ENCODE measurements at regions not wholly inside any gene's neighbourhood (a gene's known extent, or its start where the extent isn't known, plus 50 kb on each side); places are given as distances from the start of the nearest gene placed in this dataset.
"Not testable (repeated sequence)": the region's sequence is repeated elsewhere in the genome, so short reads cannot be mapped to it uniquely, and the experiment has no call there.

DNA sequence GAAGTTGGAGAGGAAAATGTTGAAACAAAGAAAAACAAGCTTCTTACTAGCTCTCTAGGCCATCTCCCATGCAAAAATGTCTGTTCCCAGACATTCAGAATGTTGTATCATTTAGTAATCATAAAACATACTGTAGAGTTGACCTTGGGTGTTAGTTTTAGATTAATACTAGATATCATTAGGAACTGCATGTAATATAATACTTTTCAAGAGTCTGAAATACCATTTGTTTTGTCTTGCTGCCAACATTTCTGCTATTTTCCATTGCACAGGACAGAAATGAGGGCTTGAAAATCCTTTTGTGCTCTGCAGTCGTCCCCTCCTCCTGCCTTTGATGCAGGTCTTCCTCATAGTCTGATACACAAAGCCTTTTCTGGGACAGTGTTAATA, 89.5 kb upstream of the RBMS1 start:
- peak; percentile 22 to 41 (median 31) for DNase-seq (ENCODE audit: low read depth in 4 of 4, low spot score in 3 of 4)

- DNase-seq (ENCODE audit: low read depth in 4 of 4, low spot score in 3 of 4): no peak
These were observed 90.4 kb upstream of the RBMS1 start for GRCh38 chr2:160583813-160584537.

DNA sequence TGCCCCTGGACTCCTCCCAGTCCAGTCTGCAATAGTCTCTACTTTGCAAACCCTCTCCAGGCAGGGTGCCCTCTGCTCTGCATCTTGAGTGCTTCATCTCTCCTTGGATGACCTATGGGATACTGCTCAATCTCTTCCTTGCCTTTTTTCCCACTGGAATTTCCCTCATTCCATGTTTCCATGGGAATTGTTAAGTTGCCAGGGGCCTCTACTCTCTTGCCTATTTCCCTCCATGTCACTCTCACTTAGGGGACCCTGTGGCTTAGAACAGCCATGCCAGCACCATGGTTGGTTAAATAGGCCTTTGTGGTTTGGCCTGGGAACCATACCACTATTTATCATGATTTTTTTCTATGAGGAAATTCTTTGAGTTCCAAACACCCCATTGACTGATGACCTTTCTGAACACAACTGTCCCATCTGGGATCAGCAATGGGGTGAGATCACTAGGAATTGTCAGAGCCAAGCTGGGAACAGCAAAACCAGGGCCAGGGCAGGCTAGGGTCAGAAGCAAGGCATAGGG, 91.4 kb upstream of the RBMS1 start:
- no peak for DNase-seq (ENCODE audit: low read depth in 4 of 4, low spot score in 3 of 4)

GRCh38 chr2:160590664-160591063, 97.1 kb upstream of the RBMS1 start:
- no peak for DNase-seq (ENCODE audit: low read depth in 4 of 4, low spot score in 3 of 4)

GRCh38 chr2:160592401-160592800, 98.8 kb upstream of the RBMS1 start:
- no peak for DNase-seq (ENCODE audit: low read depth in 4 of 4, low spot score in 3 of 4)

DNA sequence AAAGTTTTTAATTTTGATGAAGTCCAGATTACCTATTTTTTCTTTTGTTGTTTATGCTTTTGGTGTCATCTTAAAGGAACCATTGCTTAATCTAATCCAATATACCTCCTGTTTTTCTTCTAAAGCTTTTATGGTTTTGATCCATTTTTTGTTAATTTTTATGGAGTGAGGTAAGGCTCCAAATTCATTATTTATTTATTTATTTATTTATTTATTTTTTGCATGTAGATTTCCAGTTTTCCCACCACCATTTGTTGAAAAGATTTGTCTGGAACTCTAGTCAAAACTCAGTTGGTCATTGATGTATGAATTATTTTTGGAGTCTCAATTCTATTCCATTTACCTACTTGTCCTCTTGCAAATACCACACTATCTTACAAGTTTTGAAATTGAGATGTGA, 99.4 kb upstream of the RBMS1 start:
- no peak for DNase-seq (ENCODE audit: low read depth in 4 of 4, low spot score in 3 of 4)

DNA sequence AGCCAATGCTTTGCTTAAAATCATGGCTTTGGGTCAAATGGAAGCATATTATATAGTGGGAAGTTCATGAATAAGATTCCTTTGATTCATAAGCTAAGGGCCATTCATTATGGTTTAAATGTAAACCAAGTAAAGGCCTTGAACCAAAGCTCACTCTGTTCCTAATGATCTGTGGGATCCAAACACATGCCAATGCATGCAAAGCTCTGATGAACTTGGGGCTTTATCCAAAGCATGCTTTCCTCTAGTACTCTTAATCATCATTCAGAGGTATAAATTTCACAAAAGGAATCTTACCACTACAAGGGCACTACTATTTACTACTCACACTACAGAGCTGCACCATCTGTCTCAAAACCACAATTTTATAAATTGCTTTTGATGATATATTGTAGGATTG, 102.8 kb upstream of the RBMS1 start:
- no peak for DNase-seq (ENCODE audit: low read depth in 4 of 4, low spot score in 3 of 4)

DNA sequence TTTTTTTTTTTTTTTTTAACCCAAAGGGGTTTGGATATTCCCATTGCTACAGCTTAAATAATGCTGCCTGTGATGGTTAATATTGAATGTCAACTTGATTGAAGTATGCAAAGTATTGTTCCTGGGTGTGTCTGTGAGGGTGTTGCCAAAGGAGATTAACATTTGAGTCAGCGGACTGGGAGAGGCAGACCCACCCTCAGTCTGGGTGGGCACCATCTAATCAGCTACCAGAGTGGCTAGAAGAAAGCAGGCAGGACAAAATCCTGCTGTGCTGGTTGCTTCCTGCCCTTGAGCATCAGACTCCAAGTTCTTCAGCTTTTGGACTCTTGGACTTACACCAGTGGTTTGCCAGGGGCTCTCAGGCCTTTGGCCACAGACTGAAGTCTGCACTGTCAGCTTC, 106.8 kb upstream of the RBMS1 start:
- DNase-seq (ENCODE audit: low read depth in 4 of 4, low spot score in 3 of 4): not testable (repeated sequence)

DNA sequence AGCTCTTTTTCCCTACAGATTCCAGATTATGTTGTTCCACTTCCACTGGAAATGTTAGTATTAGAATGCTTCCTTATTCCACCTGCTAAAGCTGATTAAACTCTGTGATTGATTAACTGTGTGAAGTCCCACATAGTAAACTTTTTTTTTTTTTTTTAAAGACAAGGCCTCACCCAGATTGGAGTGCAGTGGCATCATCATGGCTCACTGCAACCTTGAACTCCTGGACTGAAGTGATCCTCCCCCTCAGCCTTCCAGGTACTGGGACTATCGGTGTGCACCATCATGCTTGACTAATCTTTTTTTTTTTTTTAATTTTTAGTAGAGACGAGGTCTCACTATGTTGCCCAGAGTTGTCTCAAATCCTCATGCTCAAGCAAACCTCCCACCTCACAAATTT, 108.5 kb upstream of the RBMS1 start:
- DNase-seq (ENCODE audit: low read depth in 4 of 4, low spot score in 3 of 4): no peak

- DNase-seq (ENCODE audit: low read depth in 4 of 4, low spot score in 3 of 4): no peak
These were observed 110.3 kb upstream of the RBMS1 start for GRCh38 chr2:160603771-160604510.

GRCh38 chr2:160606341-160606740, 112.7 kb upstream of the RBMS1 start:
- DNase-seq (ENCODE audit: low read depth in 4 of 4, low spot score in 3 of 4): no peak

DNA sequence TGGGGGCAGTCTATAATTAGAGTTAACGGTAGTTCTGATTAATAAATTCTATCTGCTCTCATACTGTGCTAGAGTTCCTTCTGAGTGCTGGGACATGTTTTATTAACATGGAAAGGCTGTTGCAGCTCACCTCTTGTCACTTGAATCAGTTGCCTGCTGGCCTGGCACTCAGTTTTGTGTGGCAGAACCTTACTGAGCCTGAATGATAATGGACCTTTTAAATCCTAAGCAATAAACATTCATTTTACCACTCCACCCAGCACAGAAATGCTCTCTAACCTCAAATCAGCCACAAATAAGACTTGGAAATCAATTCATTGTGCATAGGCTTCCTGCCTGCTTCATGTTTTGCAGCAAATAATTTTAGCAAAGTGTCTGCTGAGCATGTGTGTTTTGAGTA, 115.0 kb upstream of the RBMS1 start:
- DNase-seq (ENCODE audit: low read depth in 4 of 4, low spot score in 3 of 4): no peak

DNA sequence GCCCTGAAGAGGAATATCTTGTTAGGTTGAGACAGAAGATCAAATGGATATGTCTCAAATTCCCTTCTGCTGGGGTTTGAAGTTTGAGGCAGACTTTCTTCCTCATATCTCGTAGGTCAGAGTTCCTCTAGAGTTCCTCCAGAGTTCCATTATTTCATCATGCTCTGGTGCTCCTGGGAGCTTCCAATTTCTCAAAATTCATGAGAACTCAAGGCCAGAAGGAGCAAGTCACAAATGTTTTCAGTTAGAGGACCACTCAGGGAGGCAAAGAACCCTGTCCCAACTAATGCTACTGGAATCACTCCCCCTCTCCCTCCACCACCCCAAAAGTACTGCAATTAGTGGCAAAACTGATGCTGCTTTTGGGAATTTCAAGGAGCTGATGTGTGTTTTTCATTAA, 115.7 kb upstream of the RBMS1 start:
- no peak for DNase-seq (ENCODE audit: low read depth in 4 of 4, low spot score in 3 of 4)

GRCh38 chr2:160610041-160610440, 116.4 kb upstream of the RBMS1 start:
- no peak for DNase-seq (ENCODE audit: low read depth in 4 of 4, low spot score in 3 of 4)

GRCh38 chr2:160612266-160612856, 118.8 kb upstream of the RBMS1 start:
- no peak for DNase-seq (ENCODE audit: low read depth in 4 of 4, low spot score in 3 of 4)

DNA sequence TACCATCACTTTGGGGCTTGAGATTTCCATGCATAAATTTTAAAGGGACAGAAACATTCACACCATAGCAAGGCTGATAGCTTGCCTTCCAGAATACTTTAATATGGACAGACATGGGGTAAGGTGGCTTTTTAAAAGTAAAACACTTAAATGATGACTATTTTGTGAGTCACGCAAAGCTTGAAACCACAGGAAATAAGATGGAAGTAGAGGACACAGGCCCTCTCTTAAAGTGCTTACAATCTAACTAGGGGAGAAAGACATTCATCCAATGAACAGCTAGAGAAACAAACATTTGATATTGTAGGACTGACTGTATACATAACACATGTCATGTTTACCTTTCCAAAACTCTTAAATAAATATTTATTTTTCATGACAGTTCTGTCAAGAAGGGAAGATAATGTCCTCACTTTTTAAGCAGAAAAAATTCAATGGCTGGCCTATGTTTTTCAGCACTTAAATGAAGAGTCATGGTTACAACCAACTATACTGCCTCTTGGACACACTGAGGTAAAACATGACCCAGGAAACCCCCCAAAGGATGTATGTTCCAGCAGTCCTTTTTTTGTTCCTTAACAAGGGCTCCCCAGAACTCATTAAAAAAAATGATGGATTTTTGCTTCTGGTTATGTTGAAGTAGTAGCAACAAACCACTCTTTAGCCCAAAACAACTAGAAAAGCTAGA, 120.0 kb upstream of the RBMS1 start:
- DNase-seq (ENCODE audit: low read depth in 4 of 4, low spot score in 3 of 4): no peak

GRCh38 chr2:160614391-160614790, 120.8 kb upstream of the RBMS1 start:
- DNase-seq (ENCODE audit: low read depth in 4 of 4, low spot score in 3 of 4): no peak

DNA sequence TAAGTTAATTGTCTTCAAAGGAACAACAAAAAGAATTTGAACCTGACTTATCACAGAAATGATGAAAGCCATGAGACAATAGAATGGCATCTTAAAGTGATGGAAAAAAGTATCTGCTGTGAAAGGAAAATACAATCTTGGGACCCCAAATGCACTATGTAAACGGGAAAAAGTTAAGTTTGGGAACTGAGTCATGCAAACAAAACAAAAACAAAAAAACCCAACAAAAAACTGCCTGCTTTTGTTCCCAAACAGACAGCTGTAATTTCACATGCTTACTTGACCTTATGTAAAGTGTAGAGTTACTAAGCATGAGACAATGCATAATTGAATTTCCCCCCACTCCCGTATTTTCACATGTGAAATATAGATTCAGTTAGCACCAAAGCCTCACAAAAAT, 122.1 kb upstream of the RBMS1 start:
- DNase-seq (ENCODE audit: low read depth in 4 of 4, low spot score in 3 of 4): no peak

DNA sequence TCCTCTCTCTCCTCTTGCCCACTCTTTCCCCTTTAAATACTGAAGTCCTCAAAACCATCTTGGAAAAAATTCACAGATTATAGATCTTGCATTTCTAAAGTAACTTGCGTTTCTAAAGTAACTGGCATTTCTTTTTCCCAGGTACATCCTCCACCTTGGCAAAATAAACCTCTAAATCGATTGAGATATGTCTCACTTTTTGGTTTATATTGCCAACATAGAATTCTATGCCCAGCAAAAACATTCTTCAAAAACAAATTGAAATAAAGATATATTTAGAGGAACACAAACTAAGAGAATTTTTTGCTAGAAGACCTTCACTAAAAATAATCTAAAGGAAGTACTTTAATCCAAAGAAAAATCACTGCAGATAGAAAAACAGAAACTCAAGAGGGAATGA, 122.5 kb upstream of the RBMS1 start:
- DNase-seq (ENCODE audit: low read depth in 4 of 4, low spot score in 3 of 4): no peak

GRCh38 chr2:160621748-160622147, 128.1 kb upstream of the RBMS1 start:
- no peak for DNase-seq (ENCODE audit: low read depth in 4 of 4, low spot score in 3 of 4)

GRCh38 chr2:160628020-160628637, 134.5 kb upstream of the RBMS1 start:
- DNase-seq (ENCODE audit: low read depth in 4 of 4, low spot score in 3 of 4): not testable (repeated sequence)

Measured in left renal pelvis (tissue), 4 donors.